Activated CD4-positive, CD25-positive, alpha-beta regulatory T cell treated with anti-CD3 and anti-CD28 coated beads, Interleukin-2, amount 50 U/mL, for 72 hours (primary cell): ENCODE measurements at regions not wholly inside any gene's neighbourhood (a gene's known extent, or its start where the extent isn't known, plus 50 kb on each side); places are given as distances from the start of the nearest gene placed in this dataset.

Source experiments
- DNase-seq: peaks from one replicate; pipeline ENCODE4 v3.0.0; 2021

GRCh38 chr7:21041252-21041651 lies 254.6 kb upstream of the SP8 start:
- no peak for DNase-seq

- no peak for DNase-seq
Measured at GRCh38 chr7:21041666-21042065, 255.0 kb upstream of the SP8 start.

- DNase-seq, result no peak
Measured at GRCh38 chr7:21044384-21044783, 257.7 kb upstream of the SP8 start.

GRCh38 chr7:21044913-21045568 lies 258.4 kb upstream of the SP8 start:
- no peak for DNase-seq

DNA sequence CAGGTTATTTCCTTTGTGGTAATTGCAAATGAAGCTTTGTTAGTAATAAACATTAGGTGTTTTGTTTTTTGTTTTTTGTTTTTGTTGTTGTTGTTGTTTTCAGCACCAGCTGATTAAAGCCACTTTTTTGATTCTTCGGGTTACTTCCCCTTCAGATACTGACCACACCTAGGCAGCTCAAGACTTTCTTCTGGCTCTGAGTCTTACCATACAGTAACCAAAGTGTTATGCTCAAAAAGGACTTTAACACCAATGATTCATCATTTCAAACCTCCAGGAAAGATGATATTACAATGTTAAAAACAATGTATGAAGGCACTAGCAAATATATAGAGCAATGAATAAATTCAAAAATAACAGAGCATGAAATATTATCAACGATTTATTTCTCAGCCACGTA lies 265.2 kb upstream of the SP8 start:
- DNase-seq, result no peak

DNA sequence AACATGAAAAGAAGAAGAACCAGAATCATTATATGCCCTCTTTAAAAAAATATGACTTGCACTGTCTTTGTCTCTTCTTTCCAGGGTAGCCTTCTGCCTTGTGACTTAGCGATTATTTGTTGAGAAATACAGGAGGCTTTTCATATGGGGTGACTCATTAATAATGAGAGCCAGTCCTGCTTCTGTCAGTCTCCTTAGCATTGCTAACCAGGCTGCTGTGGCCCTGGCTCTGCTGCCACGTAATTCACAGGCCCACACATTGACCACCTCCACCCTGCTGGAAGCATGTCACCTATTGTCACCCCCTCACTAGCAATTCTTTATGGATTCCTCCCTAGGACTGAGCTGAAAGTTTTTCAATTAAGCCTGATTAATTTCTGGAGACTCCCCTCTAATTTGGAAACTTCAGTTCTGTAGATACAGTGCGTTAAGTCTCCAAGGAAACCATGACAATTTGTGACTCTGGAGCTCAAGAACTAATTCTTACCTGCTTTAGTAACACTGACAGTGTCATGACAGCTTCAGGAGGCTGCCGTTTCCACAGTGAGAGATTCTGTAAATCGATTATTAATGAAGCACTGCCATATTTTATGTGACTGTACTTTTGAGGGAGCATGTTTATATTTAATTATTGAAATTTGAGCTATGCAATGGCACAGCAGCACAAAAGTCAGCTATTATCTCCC lies 267.9 kb upstream of the SP8 start:
- DNase-seq, result no peak

DNA sequence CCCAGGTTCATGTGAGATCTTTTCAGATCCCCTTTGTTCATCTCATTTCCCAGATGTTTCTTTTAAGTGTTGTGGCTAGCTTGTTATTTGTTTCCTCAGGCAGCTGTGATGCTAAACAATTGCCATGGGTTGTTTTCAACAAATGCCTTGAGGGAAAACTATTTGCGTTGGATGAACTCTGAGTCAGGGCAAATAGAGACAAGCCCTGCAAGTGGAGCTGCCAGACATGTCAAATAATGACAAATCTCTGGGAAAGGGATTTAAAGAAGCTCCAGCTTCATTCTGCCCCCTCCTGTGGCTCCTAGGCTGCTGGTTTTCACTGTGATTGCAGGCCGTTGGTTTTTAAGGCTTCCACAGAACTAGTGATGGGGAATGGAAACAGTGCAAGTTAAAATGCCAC lies 272.4 kb upstream of the SP8 start:
- DNase-seq, result no peak

DNA sequence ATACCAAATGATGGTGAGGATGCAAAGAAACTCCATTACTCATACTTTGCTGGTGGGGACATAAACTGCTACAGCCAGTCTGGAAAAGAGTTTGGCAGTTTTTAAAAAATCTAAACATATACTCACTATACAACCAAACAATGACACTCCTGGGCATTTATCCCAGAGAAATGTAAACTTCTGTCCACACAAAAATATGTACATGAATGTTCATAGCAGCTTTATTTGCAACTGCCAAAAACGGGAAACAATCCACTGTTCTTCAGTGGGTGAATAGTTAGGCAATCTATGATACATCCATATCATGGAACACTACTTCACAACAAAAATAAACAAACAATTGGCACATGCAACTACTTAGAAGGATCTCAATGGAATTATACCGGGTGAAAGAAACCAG lies 276.4 kb upstream of the SP8 start:
- DNase-seq, result no peak

DNA sequence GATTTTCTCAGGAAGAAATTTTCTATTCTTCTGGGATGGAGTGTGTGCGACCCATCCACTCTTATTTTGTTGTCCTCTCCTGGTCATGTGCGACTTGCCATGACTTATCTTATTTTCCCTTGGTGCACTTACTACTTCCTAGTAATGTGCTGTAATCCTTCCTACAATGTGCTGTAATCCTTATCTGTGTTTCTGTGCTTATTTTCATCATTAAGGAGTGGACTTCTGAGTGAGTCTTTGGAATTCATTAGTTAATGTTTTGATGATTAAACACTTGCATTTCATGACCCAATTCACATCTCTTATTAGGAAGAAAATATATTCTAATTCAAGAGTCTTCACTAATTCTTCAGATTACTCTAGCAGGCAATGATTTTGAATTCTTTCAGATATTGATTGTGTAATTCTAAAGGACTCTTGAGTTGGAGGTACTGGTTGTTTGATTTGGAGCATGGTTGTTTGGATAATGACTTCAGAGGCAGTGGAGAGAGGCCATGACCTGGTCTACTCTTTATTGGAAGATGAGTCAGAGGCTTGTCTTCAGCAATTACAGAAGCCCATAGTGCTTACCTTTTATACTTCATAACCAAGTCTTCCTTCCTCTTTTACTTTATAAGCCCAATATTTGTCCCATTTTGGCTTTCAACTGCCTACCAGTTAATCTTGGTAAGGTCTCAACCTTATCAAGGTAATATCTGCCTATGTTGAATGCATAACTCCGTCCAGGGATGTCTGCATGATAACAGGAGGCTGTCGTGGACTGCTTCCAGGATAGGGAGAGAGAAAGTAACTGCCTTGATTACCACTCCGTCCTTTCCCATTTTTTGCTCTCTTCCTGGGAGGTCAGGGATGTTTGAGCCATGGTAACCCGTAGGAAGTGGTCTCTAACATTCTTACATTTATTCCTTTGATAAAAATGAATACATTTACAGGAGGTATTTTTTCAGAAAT lies 278.3 kb upstream of the SP8 start:
- DNase-seq, result no peak

- DNase-seq, result no peak
Measured at GRCh38 chr7:21066221-21066620, 279.5 kb upstream of the SP8 start.

GRCh38 chr7:21067216-21067615 lies 280.5 kb upstream of the SP8 start:
- DNase-seq, result no peak

GRCh38 chr7:21070571-21071090 lies 283.9 kb upstream of the SP8 start:
- DNase-seq, result no peak

DNA sequence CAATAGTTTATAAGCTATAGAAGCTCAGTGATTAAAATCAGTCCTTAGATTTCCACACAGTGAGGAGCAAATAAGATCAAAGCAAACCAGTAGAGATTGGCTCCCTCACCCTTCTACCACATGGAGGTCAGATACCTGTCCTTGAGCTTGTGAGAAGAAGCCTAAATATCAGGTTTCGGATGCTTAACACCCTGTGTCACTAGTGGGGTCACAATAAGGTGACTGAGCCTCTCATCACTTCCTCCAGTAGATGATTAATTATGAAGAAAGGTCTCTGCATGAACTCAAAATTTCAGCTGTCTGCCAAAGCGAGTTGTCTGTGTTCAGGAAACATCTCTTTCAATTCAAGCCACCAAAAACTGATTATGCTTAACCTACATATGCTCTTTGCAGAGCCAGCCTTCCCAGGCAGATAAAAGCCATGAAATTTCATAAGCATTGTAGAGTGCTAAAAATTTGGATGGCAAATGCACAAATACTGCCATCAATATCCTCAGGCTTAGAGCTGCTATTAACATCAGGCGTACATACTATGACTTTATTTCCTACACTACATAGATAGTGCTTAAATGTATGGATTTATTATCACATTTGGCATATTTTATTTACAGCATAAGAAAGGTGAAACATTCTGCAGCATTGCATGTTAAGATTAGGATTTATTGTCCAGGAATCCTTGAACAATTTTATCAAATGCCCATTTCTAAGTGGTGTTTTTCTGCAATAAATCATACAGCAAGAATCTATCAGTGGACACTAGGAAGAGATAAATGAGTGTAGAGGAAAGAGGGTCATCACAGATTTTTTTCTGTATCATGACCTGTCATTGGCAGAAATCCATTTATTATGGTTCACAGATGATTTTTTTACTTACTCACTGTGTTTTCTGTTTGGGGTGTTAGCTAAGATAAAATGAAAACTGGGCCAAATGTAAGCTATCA lies 285.1 kb upstream of the SP8 start:
- no peak for DNase-seq

GRCh38 chr7:21076054-21076453 lies 289.4 kb upstream of the SP8 start:
- DNase-seq, result no peak

- no peak for DNase-seq
Measured at GRCh38 chr7:21076574-21076973, 289.9 kb upstream of the SP8 start.

- no peak for DNase-seq
Measured at GRCh38 chr7:21077602-21078001, 290.9 kb upstream of the SP8 start.

GRCh38 chr7:21084286-21084685 lies 297.6 kb upstream of the SP8 start:
- no peak for DNase-seq

- DNase-seq, result no peak
Measured at GRCh38 chr7:21086688-21087087, 300.0 kb upstream of the SP8 start.

DNA sequence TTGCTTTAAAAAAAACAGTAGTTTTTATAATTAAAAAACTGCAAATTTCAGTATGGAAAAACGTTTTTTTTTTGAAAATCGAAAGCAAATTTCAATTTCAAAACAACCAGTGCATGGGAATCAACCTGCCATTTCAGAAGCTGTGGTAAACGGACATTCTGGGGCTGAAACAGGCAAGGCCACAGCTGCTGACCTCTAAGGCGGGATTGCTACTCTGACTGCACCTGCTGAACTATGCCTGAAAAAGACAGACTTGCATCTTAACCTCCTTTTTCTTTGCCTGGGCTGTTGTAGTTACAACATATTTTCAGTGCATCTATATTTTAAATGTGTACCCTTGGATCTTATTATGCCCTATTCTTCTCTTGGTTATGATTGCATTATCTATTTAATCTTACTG lies 303.0 kb upstream of the SP8 start:
- no peak for DNase-seq

DNA sequence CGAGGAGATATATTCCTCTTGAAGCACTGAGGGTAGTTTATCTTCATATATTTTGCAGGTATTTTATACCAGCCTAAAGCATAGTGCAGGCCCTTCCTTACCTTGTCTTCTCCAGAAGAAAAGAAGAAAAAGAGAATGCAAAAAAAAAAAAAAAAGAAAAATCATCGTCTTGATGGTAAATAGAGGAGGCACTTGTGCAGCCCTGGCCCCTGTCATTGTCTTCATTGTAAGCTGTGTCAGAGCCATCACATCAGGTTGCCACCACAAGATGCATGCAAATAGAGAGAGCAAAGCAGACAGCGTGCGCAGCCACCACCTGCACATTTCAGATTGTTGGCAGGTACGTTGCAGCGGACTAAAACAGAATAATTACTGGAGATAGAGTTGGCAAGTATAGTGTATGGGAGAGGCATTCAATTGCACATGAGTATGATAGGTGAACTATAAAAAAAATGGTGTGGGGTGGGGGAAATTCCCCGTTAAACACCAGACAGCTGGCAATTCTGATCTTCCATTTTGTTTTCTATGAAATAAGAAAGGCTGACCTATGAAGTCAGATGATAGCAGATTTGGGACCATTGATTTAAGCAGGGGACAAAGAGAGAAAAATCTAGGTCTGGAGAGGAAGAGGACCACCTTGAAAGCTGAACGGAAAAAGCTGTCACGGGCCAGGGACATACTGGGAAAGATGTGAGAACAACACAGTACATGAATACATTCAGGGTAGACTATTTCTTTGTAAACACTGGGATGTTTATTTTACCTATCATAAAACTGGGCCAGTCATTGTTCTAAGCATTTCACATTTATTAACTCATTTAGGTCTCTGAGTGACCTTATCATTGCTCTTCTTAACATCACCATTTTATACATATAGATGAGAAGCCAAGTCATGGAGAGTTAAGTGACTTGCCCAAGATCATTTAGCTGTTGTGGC lies 306.3 kb upstream of the SP8 start:
- no peak for DNase-seq

DNA sequence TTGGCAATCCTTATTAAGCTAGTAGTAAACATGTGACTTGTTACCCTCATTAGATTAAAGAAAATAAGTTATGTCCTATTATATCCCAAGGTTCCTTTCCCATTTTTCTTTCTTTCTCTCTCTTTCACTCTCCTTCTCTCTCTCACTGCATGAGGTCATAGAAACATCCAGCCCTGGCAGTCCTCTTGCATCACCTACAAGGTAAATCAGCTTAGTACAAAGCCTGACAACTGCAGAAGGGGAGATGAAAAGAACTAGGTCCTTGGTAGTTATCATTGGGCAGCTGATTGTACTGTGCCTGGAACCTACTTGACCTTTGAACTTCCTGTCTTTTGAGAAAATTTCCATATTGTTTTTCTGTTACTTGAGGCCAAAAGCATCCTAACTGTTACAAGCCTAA lies 307.9 kb upstream of the SP8 start:
- no peak for DNase-seq
